ENCODE measurements at regions not wholly inside any gene's neighbourhood (a gene's known extent, or its start where the extent isn't known, plus 50 kb on each side); places are given as distances from the start of the nearest gene placed in this dataset.

GRCh38 chr5:18761801-18762200 is 1127.5 kb downstream of the TAF11L14 start:
- TF ChIP-seq POLR2A (IDR thresholded peaks at IDR 0.05) (no peak), CTCF (IDR thresholded peaks at IDR 0.05) (no peak)
- Histone ChIP-seq H3K9me3 (no peaks in the 10 kb centered on the region), H3K4me1 (no peaks in the 10 kb centered on the region), H3K27ac (no peak overlapping the region), H3K27me3 (no peaks in the 10 kb centered on the region), H3K36me3 (no peaks in the 10 kb centered on the region), H3K4me3 (no peak overlapping the region)
- DNase-seq, result no peak

- Histone ChIP-seq H3K27ac (no peak overlapping the region), H3K36me3 (no peaks in the 10 kb centered on the region), H3K4me3 (no peak overlapping the region), H3K4me1 (no peaks in the 10 kb centered on the region), H3K27me3 (no peaks in the 10 kb centered on the region), H3K9me3 (no peaks in the 10 kb centered on the region)
- DNase-seq, result no peak
- no peak for TF ChIP-seq CTCF (IDR thresholded peaks at IDR 0.05)
- no peak for TF ChIP-seq POLR2A (IDR thresholded peaks at IDR 0.05)
Observed at GRCh38 chr5:18764161-18764560, 1129.9 kb downstream of the TAF11L14 start.

GRCh38 chr5:18765304-18765703 is 1131.0 kb downstream of the TAF11L14 start:
- Histone ChIP-seq H3K4me3 (no peak overlapping the region), H3K36me3 (no peaks in the 10 kb centered on the region), H3K9me3 (no peaks in the 10 kb centered on the region), H3K4me1 (no peaks in the 10 kb centered on the region), H3K27me3 (no peaks in the 10 kb centered on the region), H3K27ac (no peak overlapping the region)
- TF ChIP-seq POLR2A (IDR thresholded peaks at IDR 0.05) (no peak), CTCF (IDR thresholded peaks at IDR 0.05) (no peak)
- DNase-seq, result no peak

GRCh38 chr5:18771097-18771610 is 1136.9 kb downstream of the TAF11L14 start:
- Histone ChIP-seq H3K27me3 (no peaks in the 10 kb centered on the region), H3K9me3 (no peaks in the 10 kb centered on the region), H3K36me3 (no peaks in the 10 kb centered on the region), H3K4me3 (no peak overlapping the region), H3K27ac (no peak overlapping the region), H3K4me1 (no peaks in the 10 kb centered on the region)
- TF ChIP-seq CTCF (IDR thresholded peaks at IDR 0.05) (no peak), POLR2A (IDR thresholded peaks at IDR 0.05) (no peak)
- DNase-seq, result no peak

GRCh38 chr5:18772475-18772874 is 1138.2 kb downstream of the TAF11L14 start:
- Histone ChIP-seq H3K36me3 (no peaks in the 10 kb centered on the region), H3K27ac (no peak overlapping the region)

More at GRCh38 chr5:18772475-18772874, 1138.2 kb downstream of the TAF11L14 start:
- H3K27me3 ChIP-seq, result no peaks in the 10 kb centered on the region
- TF ChIP-seq CTCF (IDR thresholded peaks at IDR 0.05) (no peak), POLR2A (IDR thresholded peaks at IDR 0.05) (no peak)
- no peak for DNase-seq
- H3K9me3 ChIP-seq, result no peaks in the 10 kb centered on the region
- no peaks in the 10 kb centered on the region for H3K4me1 ChIP-seq
- no peak overlapping the region for H3K4me3 ChIP-seq

Data from Peyer's patch (tissue), 4 donors.